GM18519 (cell line): ENCODE measurements at regions not wholly inside any gene's neighbourhood (a gene's known extent, or its start where the extent isn't known, plus 50 kb on each side); places are given as distances from the start of the nearest gene placed in this dataset.
"Not testable (repeated sequence)": the region's sequence is repeated elsewhere in the genome, so short reads cannot be mapped to it uniquely, and the experiment has no call there.

ENCODE experiments used
- ATAC-seq: cut with Tn5 transposase; IDR thresholded peaks from one replicate; pipeline ENCODE4 v1.9.1; 2021; ENCODE audit warnings: mild to moderate bottlenecking, moderate library complexity; ENCODE audit not compliant: unreplicated experiment, low FRiP score

GRCh38 chrX:9370893-9371292 lies 94.0 kb upstream of the TBL1X start:
- no peak for ATAC-seq

- ATAC-seq, result no peak
These were observed 92.0 kb upstream of the TBL1X start for GRCh38 chrX:9372866-9373265.

- no peak for ATAC-seq
These were observed 91.1 kb upstream of the TBL1X start for GRCh38 chrX:9373789-9374188.

- ATAC-seq, result no peak
These were observed 90.3 kb upstream of the TBL1X start for GRCh38 chrX:9374555-9374954.

GRCh38 chrX:9376111-9376510 lies 88.7 kb upstream of the TBL1X start:
- no peak for ATAC-seq

GRCh38 chrX:9377216-9377615 lies 87.6 kb upstream of the TBL1X start:
- not testable (repeated sequence) for ATAC-seq

- no peak for ATAC-seq
These were observed 85.7 kb upstream of the TBL1X start for GRCh38 chrX:9378980-9379696.

GRCh38 chrX:9379697-9380551 lies 84.9 kb upstream of the TBL1X start:
- ATAC-seq, result no peak

- no peak for ATAC-seq
These were observed 81.2 kb upstream of the TBL1X start for GRCh38 chrX:9383655-9384054.

- ATAC-seq, result no peak
These were observed 76.4 kb upstream of the TBL1X start for GRCh38 chrX:9388450-9388849.

- ATAC-seq, result no peak
These were observed 74.7 kb upstream of the TBL1X start for GRCh38 chrX:9390121-9390520.

- ATAC-seq, result no peak
These were observed 74.0 kb upstream of the TBL1X start for GRCh38 chrX:9390693-9391368.

- ATAC-seq, result no peak
These were observed 72.4 kb upstream of the TBL1X start for GRCh38 chrX:9392445-9392844.

- no peak for ATAC-seq
These were observed 71.3 kb upstream of the TBL1X start for GRCh38 chrX:9393571-9393970.

- ATAC-seq, result no peak
These were observed 70.6 kb upstream of the TBL1X start for GRCh38 chrX:9394212-9394611.

- no peak for ATAC-seq
These were observed 67.9 kb upstream of the TBL1X start for GRCh38 chrX:9396930-9397329.

GRCh38 chrX:9401051-9401450 lies 63.8 kb upstream of the TBL1X start:
- ATAC-seq, result no peak

GRCh38 chrX:9403374-9403773 lies 61.5 kb upstream of the TBL1X start:
- ATAC-seq, result no peak

- ATAC-seq, result not testable (repeated sequence)
These were observed 59.2 kb upstream of the TBL1X start for GRCh38 chrX:9405635-9406034.

GRCh38 chrX:9410889-9411288 lies 54.0 kb upstream of the TBL1X start:
- not testable (repeated sequence) for ATAC-seq

- ATAC-seq, result not testable (repeated sequence)
These were observed 53.2 kb upstream of the TBL1X start for GRCh38 chrX:9411682-9412081.
